WERI-Rb-1 (cell line): ENCODE measurements at regions not wholly inside any gene's neighbourhood (a gene's known extent, or its start where the extent isn't known, plus 50 kb on each side); places are given as distances from the start of the nearest gene placed in this dataset.

Experiments used
- DNase-seq: peaks from one replicate; pipeline ENCODE4 v3.0.0-alpha.2; 2020
- H3K27ac ChIP-seq: fragments of 250-450 bp; sonication (Bioruptor Pico); 2 replicates; pipeline ENCODE4 v1.5.1; 2020; ENCODE audit warnings: mild to moderate bottlenecking, moderate library complexity
- H3K27me3 ChIP-seq: fragments of 250-450 bp; sonication (Bioruptor Pico); 2 replicates; pipeline ENCODE4 v1.5.1; 2021; ENCODE audit warnings: mild to moderate bottlenecking, low read depth, moderate library complexity; ENCODE audit not compliant: insufficient read depth, severe bottlenecking
- H3K36me3 ChIP-seq: fragments of 250-450 bp; sonication (Bioruptor Pico); 2 replicates; pipeline ENCODE4 v1.5.1; 2020; ENCODE audit warnings: mild to moderate bottlenecking, moderate library complexity
- H3K4me3 ChIP-seq: 2 replicates; pipeline ENCODE4 v1.5.1; 2011; ENCODE audit warnings: low read depth, mild to moderate bottlenecking, control low read depth, low read length
- H3K9me3 ChIP-seq: fragments of 250-450 bp; sonication (Bioruptor Pico); 2 replicates; pipeline ENCODE4 v1.5.1; 2021; ENCODE audit warnings: mild to moderate bottlenecking, moderate library complexity; ENCODE audit not compliant: severe bottlenecking
- TF ChIP-seq, protein P1 (sequence below): IDR thresholded peaks from 2 replicates; pipeline ENCODE4 v1.5.1; 2011; ENCODE audit warnings: low read depth, mild to moderate bottlenecking, control low read depth, inconsistent platforms, low read length

DNA sequence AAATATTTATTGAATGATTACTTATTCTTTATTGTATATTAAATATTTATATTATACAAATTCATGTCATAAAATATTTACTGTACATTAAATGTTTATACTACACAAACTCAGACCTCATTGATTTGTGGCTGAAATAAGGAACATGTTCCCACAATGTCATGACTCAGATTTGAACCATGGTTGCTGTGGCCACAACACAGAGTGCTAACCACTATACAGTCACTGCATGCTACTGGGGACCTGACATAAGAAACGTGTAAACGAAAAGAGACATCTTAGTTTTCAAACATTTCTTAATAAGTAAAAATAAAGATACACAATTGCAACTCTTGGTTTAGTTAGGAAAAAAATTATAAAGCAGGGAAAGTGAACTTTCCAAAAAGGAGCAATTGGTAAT lies 99.1 kb upstream of the AGTR1 start:
- TF ChIP-seq, protein P1, sequence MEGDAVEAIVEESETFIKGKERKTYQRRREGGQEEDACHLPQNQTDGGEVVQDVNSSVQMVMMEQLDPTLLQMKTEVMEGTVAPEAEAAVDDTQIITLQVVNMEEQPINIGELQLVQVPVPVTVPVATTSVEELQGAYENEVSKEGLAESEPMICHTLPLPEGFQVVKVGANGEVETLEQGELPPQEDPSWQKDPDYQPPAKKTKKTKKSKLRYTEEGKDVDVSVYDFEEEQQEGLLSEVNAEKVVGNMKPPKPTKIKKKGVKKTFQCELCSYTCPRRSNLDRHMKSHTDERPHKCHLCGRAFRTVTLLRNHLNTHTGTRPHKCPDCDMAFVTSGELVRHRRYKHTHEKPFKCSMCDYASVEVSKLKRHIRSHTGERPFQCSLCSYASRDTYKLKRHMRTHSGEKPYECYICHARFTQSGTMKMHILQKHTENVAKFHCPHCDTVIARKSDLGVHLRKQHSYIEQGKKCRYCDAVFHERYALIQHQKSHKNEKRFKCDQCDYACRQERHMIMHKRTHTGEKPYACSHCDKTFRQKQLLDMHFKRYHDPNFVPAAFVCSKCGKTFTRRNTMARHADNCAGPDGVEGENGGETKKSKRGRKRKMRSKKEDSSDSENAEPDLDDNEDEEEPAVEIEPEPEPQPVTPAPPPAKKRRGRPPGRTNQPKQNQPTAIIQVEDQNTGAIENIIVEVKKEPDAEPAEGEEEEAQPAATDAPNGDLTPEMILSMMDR = no peak

GRCh38 chr3:148599481-148599880 lies 98.2 kb upstream of the AGTR1 start:
- H3K4me3 ChIP-seq = no peak overlapping the region
- H3K36me3 ChIP-seq = no peaks in the 10 kb centered on the region
- TF ChIP-seq, protein P1 = no peak
- no peak for DNase-seq
- no peak overlapping the region for H3K27ac ChIP-seq
- H3K9me3 ChIP-seq = no peaks in the 10 kb centered on the region
- H3K27me3 ChIP-seq = no peaks in the 10 kb centered on the region

More for the DNA sequence above, 99.1 kb upstream of the AGTR1 start:
- Histone ChIP-seq H3K36me3 (no peaks in the 10 kb centered on the region), H3K4me3 (no peak overlapping the region), H3K27me3 (no peaks in the 10 kb centered on the region), H3K27ac (no peak overlapping the region), H3K9me3 (no peaks in the 10 kb centered on the region)
- DNase-seq = no peak

- H3K36me3 ChIP-seq = no peaks in the 10 kb centered on the region
- H3K27ac ChIP-seq = no peak overlapping the region
- DNase-seq = no peak
- H3K27me3 ChIP-seq = no peaks in the 10 kb centered on the region
- no peaks in the 10 kb centered on the region for H3K9me3 ChIP-seq
- no peak overlapping the region for H3K4me3 ChIP-seq
- TF ChIP-seq, protein P1 = no peak
These were observed 97.3 kb upstream of the AGTR1 start for GRCh38 chr3:148600440-148600839.

- no peaks in the 10 kb centered on the region for H3K36me3 ChIP-seq
- H3K27ac ChIP-seq = no peak overlapping the region
- H3K4me3 ChIP-seq = no peak overlapping the region
- no peak for DNase-seq
- no peaks in the 10 kb centered on the region for H3K9me3 ChIP-seq
- TF ChIP-seq, protein P1 = no peak
- no peaks in the 10 kb centered on the region for H3K27me3 ChIP-seq
These were observed 96.6 kb upstream of the AGTR1 start for GRCh38 chr3:148600902-148601765.

DNA sequence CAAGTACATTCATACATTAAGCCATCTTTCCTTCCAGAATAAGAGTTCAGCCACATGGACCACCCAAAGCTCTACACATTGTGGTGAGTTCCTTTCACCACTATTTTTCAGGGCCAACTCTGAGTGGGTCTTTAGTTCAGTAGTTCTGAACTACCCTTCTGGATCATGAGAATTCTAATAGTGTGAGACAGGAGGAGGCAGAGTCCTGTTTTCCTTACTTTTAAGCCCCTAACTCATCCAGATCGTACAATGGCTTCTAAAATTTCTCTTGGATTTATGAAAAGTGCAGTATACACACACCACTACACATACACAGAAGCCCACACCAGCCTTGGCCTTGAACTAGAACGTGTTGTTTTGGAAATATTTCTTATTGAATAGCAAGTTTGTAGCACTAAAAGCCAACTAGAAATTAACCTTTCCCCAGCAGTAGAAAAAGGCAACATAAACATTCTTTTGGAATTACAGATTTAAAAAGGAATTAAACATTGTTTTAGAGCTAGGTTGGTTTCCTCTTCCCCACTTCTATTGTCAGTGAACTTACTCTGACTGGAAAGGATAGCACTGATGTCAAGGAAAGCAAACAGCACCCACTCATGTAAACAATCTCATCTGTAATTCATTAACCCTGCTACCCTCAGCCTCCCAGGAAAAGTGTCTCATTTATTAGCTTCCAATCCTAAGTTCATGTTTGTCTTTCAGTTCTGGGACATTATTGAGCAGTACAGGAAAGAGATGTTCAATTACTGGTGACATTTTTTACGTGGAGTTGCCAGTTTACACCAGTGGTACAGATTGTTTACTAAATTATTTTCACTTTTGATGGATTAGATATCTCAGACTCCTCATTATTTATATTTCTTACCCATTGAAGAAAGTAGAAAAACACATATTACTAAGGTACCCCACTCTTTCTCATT lies 95.7 kb upstream of the AGTR1 start:
- no peaks in the 10 kb centered on the region for H3K36me3 ChIP-seq
- TF ChIP-seq, protein P1 = no peak
- H3K4me3 ChIP-seq = no peak overlapping the region
- no peaks in the 10 kb centered on the region for H3K9me3 ChIP-seq
- H3K27me3 ChIP-seq = no peaks in the 10 kb centered on the region
- DNase-seq = no peak
- no peak overlapping the region for H3K27ac ChIP-seq
